ENCODE measurements at regions not wholly inside any gene's neighbourhood (a gene's known extent, or its start where the extent isn't known, plus 50 kb on each side); places are given as distances from the start of the nearest gene placed in this dataset.

- DNase-seq (ENCODE audit: low spot score in 2 of 2) (no peak), FAIRE-seq (no peak)
These were observed 587.7 kb downstream of the PTPRU start for GRCh38 chr1:29824025-29824424.

GRCh38 chr1:29823561-29823960 lies 587.2 kb downstream of the PTPRU start:
- no peak for FAIRE-seq

GRCh38 chr1:29821605-29822004 lies 585.3 kb downstream of the PTPRU start:
- DNase-seq (ENCODE audit: low spot score in 2 of 2): no peak
- FAIRE-seq: no peak

More at GRCh38 chr1:29823561-29823960, 587.2 kb downstream of the PTPRU start:
- DNase-seq (ENCODE audit: low spot score in 2 of 2): no peak

GRCh38 chr1:29820401-29820800 lies 584.1 kb downstream of the PTPRU start:
- DNase-seq (ENCODE audit: low spot score in 2 of 2): no peak
- no peak for FAIRE-seq

GRCh38 chr1:29812408-29813135 lies 576.2 kb downstream of the PTPRU start:
- FAIRE-seq (no peak), DNase-seq (ENCODE audit: low spot score in 2 of 2) (no peak)

- FAIRE-seq (no peak), DNase-seq (ENCODE audit: low spot score in 2 of 2) (no peak)
These were observed 575.5 kb downstream of the PTPRU start for GRCh38 chr1:29811727-29812407.

GRCh38 chr1:29811247-29811646 lies 574.9 kb downstream of the PTPRU start:
- DNase-seq (ENCODE audit: low spot score in 2 of 2): no peak
- no peak for FAIRE-seq

- no peak for FAIRE-seq
These were observed 574.1 kb downstream of the PTPRU start for GRCh38 chr1:29810121-29811120.

GRCh38 chr1:29809446-29810120 lies 573.3 kb downstream of the PTPRU start:
- DNase-seq (ENCODE audit: low spot score in 2 of 2): no peak
- FAIRE-seq: no peak

More at GRCh38 chr1:29810121-29811120, 574.1 kb downstream of the PTPRU start:
- DNase-seq (ENCODE audit: low spot score in 2 of 2): no peak

GRCh38 chr1:29808141-29808995 lies 572.0 kb downstream of the PTPRU start:
- FAIRE-seq (no peak), DNase-seq (ENCODE audit: low spot score in 2 of 2) (no peak)

- no peak for FAIRE-seq
- no peak for DNase-seq (ENCODE audit: low spot score in 2 of 2)
These were observed 571.4 kb downstream of the PTPRU start for GRCh38 chr1:29807689-29808088.

- no peak for FAIRE-seq
- DNase-seq (ENCODE audit: low spot score in 2 of 2): no peak
These were observed 570.5 kb downstream of the PTPRU start for GRCh38 chr1:29806646-29807319.

GRCh38 chr1:29805896-29806160 lies 569.5 kb downstream of the PTPRU start:
- no peak for FAIRE-seq
- no peak for DNase-seq (ENCODE audit: low spot score in 2 of 2)

- FAIRE-seq: no peak
These were observed 569.0 kb downstream of the PTPRU start for GRCh38 chr1:29805122-29805895.

GRCh38 chr1:29804181-29804899 lies 568.0 kb downstream of the PTPRU start:
- FAIRE-seq (no peak), DNase-seq (ENCODE audit: low spot score in 2 of 2) (no peak)

More at GRCh38 chr1:29805122-29805895, 569.0 kb downstream of the PTPRU start:
- DNase-seq (ENCODE audit: low spot score in 2 of 2): no peak

GRCh38 chr1:29803486-29803885 lies 567.2 kb downstream of the PTPRU start:
- DNase-seq (ENCODE audit: low spot score in 2 of 2) (no peak), FAIRE-seq (no peak)

Measured in frontal cortex (tissue), 3 donors.